Loucy (cell line): ENCODE measurements at regions not wholly inside any gene's neighbourhood (a gene's known extent, or its start where the extent isn't known, plus 50 kb on each side); places are given as distances from the start of the nearest gene placed in this dataset.

ENCODE experiments used
- H2AFZ ChIP-seq: fragments of 200-600 bp; sonication (generic); 2 replicates; pipeline ENCODE4 v1.6.0; 2016; ENCODE audit warnings: antibody characterized with exemption, mild to moderate bottlenecking, low read length, moderate library complexity
- H3F3A ChIP-seq: fragments of 200-600 bp; 2 replicates; pipeline ENCODE4 v1.6.0; 2016; ENCODE audit warnings: antibody characterized with exemption, low read depth, mild to moderate bottlenecking
- H3K27me3 ChIP-seq: fragments of 200-600 bp; sonication (generic); 2 replicates; pipeline ENCODE4 v1.6.1; 2014; ENCODE audit warnings: low read length, mild to moderate bottlenecking; ENCODE audit not compliant: insufficient read depth, poor library complexity, severe bottlenecking
- H3K36me3 ChIP-seq: fragments of 200-600 bp; sonication (generic); 2 replicates; pipeline ENCODE4 v1.6.1; 2016; ENCODE audit warnings: low read length; ENCODE audit not compliant: insufficient read depth
- H3K4me1 ChIP-seq: fragments of 200-600 bp; sonication (generic); 2 replicates; pipeline ENCODE4 v1.5.1; 2014; ENCODE audit warnings: low read length, mild to moderate bottlenecking; ENCODE audit not compliant: insufficient read depth, poor library complexity, severe bottlenecking
- H3K4me2 ChIP-seq: fragments of 200-600 bp; sonication (generic); 2 replicates; pipeline ENCODE4 v1.6.0; 2014; ENCODE audit warnings: antibody characterized with exemption, low read length, low read depth, mild to moderate bottlenecking; ENCODE audit not compliant: poor library complexity, severe bottlenecking
- H3K4me3 ChIP-seq: fragments of 200-600 bp; sonication (generic); 2 replicates; pipeline ENCODE4 v1.5.1; 2014; ENCODE audit warnings: low read length, mild to moderate bottlenecking, mixed read lengths; ENCODE audit not compliant: poor library complexity, severe bottlenecking
- H3K79me2 ChIP-seq: fragments of 200-600 bp; sonication (generic); 2 replicates; pipeline ENCODE4 v1.6.1; 2014; ENCODE audit warnings: low read length; ENCODE audit not compliant: insufficient read depth
- H3K9ac ChIP-seq: fragments of 200-600 bp; sonication (generic); 2 replicates; pipeline ENCODE4 v1.6.0; 2014; ENCODE audit warnings: mild to moderate bottlenecking, low read depth, low read length, moderate library complexity; ENCODE audit not compliant: poor library complexity, severe bottlenecking
- H3K9me2 ChIP-seq: fragments of 200-600 bp; sonication (generic); replicated peaks from 2 replicates; pipeline ENCODE4 v1.6.1; 2016; ENCODE audit warnings: low read depth, low read length, mixed read lengths
- H3K9me3 ChIP-seq: fragments of 200-600 bp; sonication (generic); 2 replicates; pipeline ENCODE4 v1.6.1; 2014; ENCODE audit warnings: mild to moderate bottlenecking, antibody characterized with exemption, low read length, low read depth; ENCODE audit not compliant: insufficient read depth
- H4K20me1 ChIP-seq: fragments of 200-600 bp; sonication (generic); 2 replicates; pipeline ENCODE4 v1.6.0; 2014; ENCODE audit warnings: antibody characterized with exemption, low read length, mild to moderate bottlenecking; ENCODE audit not compliant: insufficient read depth, poor library complexity, severe bottlenecking
- CTCF ChIP-seq: fragments of 200-600 bp; sonication (generic); conservative IDR thresholded peaks from 2 replicates; pipeline ENCODE4 v1.5.1; 2014; ENCODE audit warnings: mild to moderate bottlenecking, antibody characterized with exemption, low read length
- EZH2phosphoT487 ChIP-seq: fragments of 200-600 bp; IDR thresholded peaks from 2 replicates; pipeline ENCODE4 v1.6.1; 2018; ENCODE audit warnings: antibody characterized with exemption, mild to moderate bottlenecking, moderate library complexity, borderline replicate concordance

GRCh38 chr10:128483216-128483615, 357.0 kb upstream of the MKI67 start:
- Histone ChIP-seq H3K79me2 (no peaks in the 10 kb centered on the region), H3K4me2 (no peak overlapping the region), H3K27me3 (no peaks in the 10 kb centered on the region), H3K4me1 (no peaks in the 10 kb centered on the region), H2AFZ (no peak overlapping the region), H4K20me1 (no peaks in the 10 kb centered on the region), H3K9ac (no peak overlapping the region), H3K36me3 (no peaks in the 10 kb centered on the region), H3F3A (no peaks in the 10 kb centered on the region), H3K4me3 (no peak overlapping the region), H3K9me3 (no peaks in the 10 kb centered on the region), H3K9me2 (no peaks in the 10 kb centered on the region)
- no peak for TF ChIP-seq CTCF
- no peak for TF ChIP-seq EZH2phosphoT487

GRCh38 chr10:128484041-128484440, 357.8 kb upstream of the MKI67 start:
- H3K9ac ChIP-seq, result no peak overlapping the region
- H4K20me1 ChIP-seq, result no peaks in the 10 kb centered on the region
- no peaks in the 10 kb centered on the region for H3K79me2 ChIP-seq
- H3K27me3 ChIP-seq, result no peaks in the 10 kb centered on the region
- no peak for TF ChIP-seq CTCF
- no peak for TF ChIP-seq EZH2phosphoT487
- no peaks in the 10 kb centered on the region for H3K9me2 ChIP-seq
- no peaks in the 10 kb centered on the region for H3F3A ChIP-seq
- H2AFZ ChIP-seq, result no peak overlapping the region
- H3K9me3 ChIP-seq, result no peaks in the 10 kb centered on the region
- no peaks in the 10 kb centered on the region for H3K36me3 ChIP-seq
- no peak overlapping the region for H3K4me3 ChIP-seq
- H3K4me2 ChIP-seq, result no peak overlapping the region
- H3K4me1 ChIP-seq, result no peaks in the 10 kb centered on the region

- Histone ChIP-seq H3K27me3 (no peaks in the 10 kb centered on the region), H2AFZ (no peak overlapping the region), H3K9ac (no peak overlapping the region)
These were observed 359.5 kb upstream of the MKI67 start for GRCh38 chr10:128485701-128486235.

More at GRCh38 chr10:128485701-128486235, 359.5 kb upstream of the MKI67 start:
- Histone ChIP-seq H3F3A (no peaks in the 10 kb centered on the region), H3K4me2 (no peak overlapping the region), H3K36me3 (no peaks in the 10 kb centered on the region), H3K9me3 (no peaks in the 10 kb centered on the region), H4K20me1 (no peaks in the 10 kb centered on the region), H3K9me2 (no peaks in the 10 kb centered on the region), H3K4me1 (no peaks in the 10 kb centered on the region), H3K79me2 (no peaks in the 10 kb centered on the region), H3K4me3 (no peak overlapping the region)
- TF ChIP-seq EZH2phosphoT487 (no peak), CTCF (no peak)
